GM19351 (cell line): ENCODE measurements at regions not wholly inside any gene's neighbourhood (a gene's known extent, or its start where the extent isn't known, plus 50 kb on each side); places are given as distances from the start of the nearest gene placed in this dataset.

Experiments used
- ATAC-seq: cut with Tn5 transposase; IDR thresholded peaks from one replicate; pipeline ENCODE4 v1.9.1; 2021; ENCODE audit warnings: mild to moderate bottlenecking, moderate library complexity; ENCODE audit not compliant: unreplicated experiment

GRCh38 chr7:46168231-46168630, 247.2 kb upstream of the IGFBP3 start:
- ATAC-seq = no peak

- no peak for ATAC-seq
Measured at GRCh38 chr7:46165276-46165675, 244.2 kb upstream of the IGFBP3 start.

- ATAC-seq = no peak
Measured at GRCh38 chr7:46164629-46165028, 243.6 kb upstream of the IGFBP3 start.

- ATAC-seq = no peak
Measured at GRCh38 chr7:46163246-46163645, 242.2 kb upstream of the IGFBP3 start.

- no peak for ATAC-seq
Measured at GRCh38 chr7:46162609-46163008, 241.5 kb upstream of the IGFBP3 start.

- no peak for ATAC-seq
Measured at GRCh38 chr7:46160861-46161260, 239.8 kb upstream of the IGFBP3 start.

GRCh38 chr7:46157931-46158330, 236.9 kb upstream of the IGFBP3 start:
- ATAC-seq = no peak

GRCh38 chr7:46157404-46157803, 236.3 kb upstream of the IGFBP3 start:
- ATAC-seq = no peak

GRCh38 chr7:46156853-46157252, 235.8 kb upstream of the IGFBP3 start:
- ATAC-seq = no peak

- no peak for ATAC-seq
Measured at GRCh38 chr7:46156086-46156485, 235.0 kb upstream of the IGFBP3 start.

- ATAC-seq = no peak
Measured at GRCh38 chr7:46155367-46155766, 234.3 kb upstream of the IGFBP3 start.

GRCh38 chr7:46153951-46154787, 233.1 kb upstream of the IGFBP3 start:
- peak; percentile 87 for ATAC-seq

- ATAC-seq = peak; percentile 51
Measured at GRCh38 chr7:46153583-46153950, 232.5 kb upstream of the IGFBP3 start.

GRCh38 chr7:46152696-46153095, 231.6 kb upstream of the IGFBP3 start:
- ATAC-seq = no peak

- ATAC-seq = no peak
Measured at GRCh38 chr7:46150721-46151120, 229.6 kb upstream of the IGFBP3 start.

- ATAC-seq = no peak
Measured at GRCh38 chr7:46150202-46150601, 229.1 kb upstream of the IGFBP3 start.

- ATAC-seq = no peak
Measured at GRCh38 chr7:46147871-46148270, 226.8 kb upstream of the IGFBP3 start.

GRCh38 chr7:46146454-46147255, 225.6 kb upstream of the IGFBP3 start:
- no peak for ATAC-seq

GRCh38 chr7:46145412-46145811, 224.3 kb upstream of the IGFBP3 start:
- ATAC-seq = no peak

GRCh38 chr7:46143949-46144917, 223.2 kb upstream of the IGFBP3 start:
- no peak for ATAC-seq

GRCh38 chr7:46143421-46143820, 222.3 kb upstream of the IGFBP3 start:
- ATAC-seq = no peak
